ENCODE measurements at regions not wholly inside any gene's neighbourhood (a gene's known extent, or its start where the extent isn't known, plus 50 kb on each side); places are given as distances from the start of the nearest gene placed in this dataset.
"Not testable (repeated sequence)": the region's sequence is repeated elsewhere in the genome, so short reads cannot be mapped to it uniquely, and the experiment has no call there.

DNA sequence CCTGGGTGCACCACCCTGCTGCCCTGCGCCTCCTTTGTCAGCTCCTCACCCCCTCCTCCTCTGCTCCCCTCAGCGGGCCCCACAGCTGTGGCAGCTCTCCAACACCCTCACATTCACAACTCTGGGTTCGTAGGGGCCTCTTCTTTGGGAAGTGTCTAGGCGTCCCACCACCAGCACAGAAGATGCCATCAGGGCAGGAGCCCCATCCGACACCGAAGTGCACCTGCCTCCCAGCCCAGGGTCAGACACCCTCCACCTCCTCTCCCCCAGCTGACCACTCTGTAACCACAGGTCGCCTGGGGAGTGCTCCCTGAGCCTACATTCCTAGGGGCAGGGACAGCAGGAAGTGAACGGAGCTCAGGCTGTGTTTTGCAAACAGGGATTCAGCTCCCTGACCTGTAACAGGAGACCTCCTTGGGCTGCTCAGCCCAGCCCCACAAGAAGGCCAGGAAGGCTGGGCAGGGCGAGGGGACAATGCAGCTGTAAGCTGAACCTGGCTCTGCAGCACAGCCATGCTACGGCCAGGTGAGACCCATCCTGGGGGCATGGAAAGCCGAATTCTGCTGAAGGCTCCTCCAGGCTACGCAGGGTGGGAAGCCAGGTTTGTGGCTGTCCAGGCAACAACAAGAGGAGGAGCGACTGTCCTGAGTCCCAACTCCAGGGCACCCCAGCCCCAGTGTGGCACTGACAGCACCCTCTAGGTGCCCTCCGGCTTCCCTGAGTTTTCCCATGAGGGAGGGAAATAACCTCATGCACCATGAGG, 269.0 kb downstream of the GOLGA6L6 start:
- Histone ChIP-seq H4K8ac (ENCODE audit: low read depth, low read length) (no peak overlapping the region), H3K79me1 (ENCODE audit: low read length) (no peaks in the 10 kb centered on the region), H4K5ac (ENCODE audit: low read length) (no peak overlapping the region), H3K4me2 (ENCODE audit: low read length) (no peak overlapping the region), H3K36me3 (ENCODE audit: control insufficient read depth, insufficient read depth, low read length) (no peaks in the 10 kb centered on the region), H3K79me2 (ENCODE audit: control insufficient read depth, insufficient read depth, low read length) (no peaks in the 10 kb centered on the region), H2BK120ac (ENCODE audit: low read depth, low read length) (no peak overlapping the region), H3K18ac (ENCODE audit: low read length) (no peak overlapping the region), H2BK5ac (ENCODE audit: low read length) (no peak overlapping the region), H3K56ac (ENCODE audit: low read length) (no peak overlapping the region), H3K4me1 (ENCODE audit: control insufficient read depth, low read depth, low read length) (no peaks in the 10 kb centered on the region), H3K9ac (ENCODE audit: low read length) (no peak overlapping the region), H3K27ac (ENCODE audit: low read depth, low read length) (no peak overlapping the region), H3K4ac (ENCODE audit: low read depth, low read length) (no peak overlapping the region), H2AK5ac (ENCODE audit: low read length) (no peak overlapping the region), H3K23ac (ENCODE audit: low read length) (no peak overlapping the region), H3K4me3 (ENCODE audit: low read length) (no peak overlapping the region), H3K27me3 (ENCODE audit: insufficient read depth, low read length, poor library complexity) (no peaks in the 10 kb centered on the region), H2BK15ac (replicated peaks; ENCODE audit: low read depth) (no peak overlapping the region)
- WGBS (ENCODE audit: extremely low coverage, insufficient coverage, low lambda C conversion rate), result no CpG with 5 or more reads among the region's 14 CpGs
- DNase-seq, result peak; percentile 51

DNA sequence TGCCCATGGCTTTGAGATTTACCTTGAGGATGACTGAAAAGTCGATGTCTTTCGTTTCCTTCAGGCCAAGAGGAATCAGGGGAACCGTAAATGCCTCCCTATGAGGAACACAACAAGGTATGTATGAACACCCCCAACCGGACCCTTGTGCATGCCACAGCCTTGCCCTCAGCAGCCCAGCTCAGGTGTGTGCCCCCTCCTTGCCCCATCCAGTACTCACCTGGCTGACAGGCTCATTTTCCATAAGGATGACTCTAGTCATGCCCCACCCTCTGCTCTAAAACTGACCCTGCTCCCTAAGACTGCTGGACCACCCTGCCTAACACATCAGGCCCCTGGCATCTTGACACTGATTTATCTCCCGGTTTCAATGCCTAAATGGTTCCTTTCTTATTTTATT, 270.0 kb downstream of the GOLGA6L6 start:
- Histone ChIP-seq H3K9ac (ENCODE audit: low read length) (no peak overlapping the region), H3K79me2 (ENCODE audit: control insufficient read depth, insufficient read depth, low read length) (no peaks in the 10 kb centered on the region), H3K4me2 (ENCODE audit: low read length) (no peak overlapping the region), H3K27me3 (ENCODE audit: insufficient read depth, low read length, poor library complexity) (no peaks in the 10 kb centered on the region), H2BK120ac (ENCODE audit: low read depth, low read length) (no peak overlapping the region), H3K23ac (ENCODE audit: low read length) (no peak overlapping the region), H4K5ac (ENCODE audit: low read length) (no peak overlapping the region), H3K27ac (ENCODE audit: low read depth, low read length) (no peak overlapping the region), H4K8ac (ENCODE audit: low read depth, low read length) (no peak overlapping the region), H3K56ac (ENCODE audit: low read length) (no peak overlapping the region), H3K36me3 (ENCODE audit: control insufficient read depth, insufficient read depth, low read length) (no peaks in the 10 kb centered on the region), H2BK15ac (replicated peaks; ENCODE audit: low read depth) (no peak overlapping the region), H3K79me1 (ENCODE audit: low read length) (no peaks in the 10 kb centered on the region), H3K4ac (ENCODE audit: low read depth, low read length) (no peak overlapping the region), H3K18ac (ENCODE audit: low read length) (no peak overlapping the region), H2BK5ac (ENCODE audit: low read length) (no peak overlapping the region), H3K4me1 (ENCODE audit: control insufficient read depth, low read depth, low read length) (no peaks in the 10 kb centered on the region), H2AK5ac (ENCODE audit: low read length) (no peak overlapping the region), H3K4me3 (ENCODE audit: low read length) (no peak overlapping the region)
- WGBS (ENCODE audit: extremely low coverage, insufficient coverage, low lambda C conversion rate), result no CpG with 5 or more reads among the region's 5 CpGs
- DNase-seq, result no peak

DNA sequence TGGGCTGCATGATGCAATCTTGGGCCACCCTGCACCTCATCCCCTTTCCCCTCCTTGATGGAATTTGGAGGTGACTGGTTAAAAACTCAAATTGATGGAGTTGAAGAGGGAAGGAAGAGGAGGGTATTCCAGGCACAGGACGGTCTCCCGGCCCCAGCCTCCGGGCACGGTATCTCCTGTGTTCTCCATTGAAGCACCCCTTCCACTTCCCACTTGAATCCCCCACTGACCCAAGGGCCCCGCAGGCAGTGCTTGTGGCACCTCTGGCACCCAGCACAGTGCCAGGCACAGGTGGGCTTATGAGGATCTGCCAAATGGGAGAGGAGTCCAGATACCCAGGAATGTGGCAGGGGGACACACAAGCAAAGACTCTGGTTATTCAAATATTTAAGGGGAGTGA, 271.6 kb downstream of the GOLGA6L6 start:
- H2BK15ac ChIP-seq (replicated peaks; ENCODE audit: low read depth); H4K8ac ChIP-seq (ENCODE audit: low read depth, low read length); H4K5ac ChIP-seq (ENCODE audit: low read length); H3K23ac ChIP-seq (ENCODE audit: low read length); H2BK120ac ChIP-seq (ENCODE audit: low read depth, low read length); H3K9ac ChIP-seq (ENCODE audit: low read length); H3K36me3 ChIP-seq (ENCODE audit: control insufficient read depth, insufficient read depth, low read length); H3K4me2 ChIP-seq (ENCODE audit: low read length); H2BK5ac ChIP-seq (ENCODE audit: low read length); H3K4me3 ChIP-seq (ENCODE audit: low read length); H3K18ac ChIP-seq (ENCODE audit: low read length); H3K56ac ChIP-seq (ENCODE audit: low read length); H3K4me1 ChIP-seq (ENCODE audit: control insufficient read depth, low read depth, low read length); H2AK5ac ChIP-seq (ENCODE audit: low read length); H3K79me1 ChIP-seq (ENCODE audit: low read length); H3K79me2 ChIP-seq (ENCODE audit: control insufficient read depth, insufficient read depth, low read length); H3K4ac ChIP-seq (ENCODE audit: low read depth, low read length); H3K27ac ChIP-seq (ENCODE audit: low read depth, low read length); DNase-seq; H3K27me3 ChIP-seq (ENCODE audit: insufficient read depth, low read length, poor library complexity): not testable (repeated sequence)
- no CpG with 5 or more reads among the region's 5 CpGs for WGBS (ENCODE audit: extremely low coverage, insufficient coverage, low lambda C conversion rate)

DNA sequence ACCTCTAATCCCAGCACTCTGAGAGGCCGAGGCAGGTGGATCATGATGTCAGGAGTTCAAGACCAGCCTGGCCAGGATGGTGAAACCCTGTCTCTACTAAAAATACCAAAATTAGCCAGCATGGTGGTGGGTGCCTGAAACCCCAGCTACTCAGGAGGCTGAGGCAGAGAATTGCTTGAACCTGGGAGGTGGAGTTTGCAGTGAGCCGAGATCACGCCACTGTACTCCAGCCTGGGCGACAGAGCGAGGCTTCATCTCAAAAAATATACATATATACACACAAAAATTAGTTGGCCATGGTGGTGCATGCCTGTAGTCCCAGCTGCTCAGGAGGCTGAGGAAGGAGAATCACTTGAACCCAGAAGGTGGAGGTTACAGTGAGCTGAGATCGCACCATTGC, 273.6 kb downstream of the GOLGA6L6 start:
- H3K4ac ChIP-seq (ENCODE audit: low read depth, low read length); H4K5ac ChIP-seq (ENCODE audit: low read length); H3K4me1 ChIP-seq (ENCODE audit: control insufficient read depth, low read depth, low read length); H3K56ac ChIP-seq (ENCODE audit: low read length); H2BK15ac ChIP-seq (replicated peaks; ENCODE audit: low read depth); H3K79me2 ChIP-seq (ENCODE audit: control insufficient read depth, insufficient read depth, low read length); H3K27me3 ChIP-seq (ENCODE audit: insufficient read depth, low read length, poor library complexity); H3K27ac ChIP-seq (ENCODE audit: low read depth, low read length); H3K4me2 ChIP-seq (ENCODE audit: low read length); H3K18ac ChIP-seq (ENCODE audit: low read length); DNase-seq; H3K36me3 ChIP-seq (ENCODE audit: control insufficient read depth, insufficient read depth, low read length); H4K8ac ChIP-seq (ENCODE audit: low read depth, low read length); H3K9ac ChIP-seq (ENCODE audit: low read length); H3K79me1 ChIP-seq (ENCODE audit: low read length); H2AK5ac ChIP-seq (ENCODE audit: low read length); H3K23ac ChIP-seq (ENCODE audit: low read length); H2BK5ac ChIP-seq (ENCODE audit: low read length); H2BK120ac ChIP-seq (ENCODE audit: low read depth, low read length); H3K4me3 ChIP-seq (ENCODE audit: low read length): not testable (repeated sequence)
- WGBS (ENCODE audit: extremely low coverage, insufficient coverage, low lambda C conversion rate), result no CpG with 5 or more reads among the region's 6 CpGs

DNA sequence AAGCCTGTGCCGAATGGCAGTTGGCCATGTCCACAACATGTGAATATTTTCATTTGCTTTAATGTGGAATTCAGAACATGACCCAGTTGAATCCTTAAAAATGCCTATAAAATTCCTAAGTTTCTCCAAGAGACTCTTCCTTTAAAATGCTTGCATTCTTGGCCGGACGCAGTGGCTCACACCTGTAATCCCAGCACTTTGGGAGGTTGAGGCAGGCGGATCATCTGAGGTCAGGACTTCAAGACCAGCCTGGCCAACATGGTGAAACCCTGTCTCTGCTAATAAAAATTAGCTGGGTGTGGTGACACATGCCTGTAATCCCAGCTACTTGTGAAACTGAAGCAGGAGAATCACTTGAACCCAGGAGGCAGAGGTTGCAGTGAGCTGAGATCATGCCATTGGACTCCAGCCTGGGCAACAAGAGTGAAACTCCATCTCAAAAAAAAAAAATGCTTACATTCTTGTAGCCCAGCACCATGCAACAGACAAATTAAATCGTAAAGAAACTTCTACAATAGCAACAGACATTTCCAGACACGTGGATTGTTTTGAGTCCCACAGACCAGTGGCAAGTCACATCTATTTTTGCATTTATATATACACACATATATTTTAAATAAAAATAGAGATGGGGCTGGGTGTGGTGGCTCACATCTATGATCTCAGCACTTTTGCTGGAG, 274.4 kb downstream of the GOLGA6L6 start:
- not testable (repeated sequence) for H3K4ac ChIP-seq (ENCODE audit: low read depth, low read length); H2AK5ac ChIP-seq (ENCODE audit: low read length); H4K8ac ChIP-seq (ENCODE audit: low read depth, low read length); H3K4me3 ChIP-seq (ENCODE audit: low read length); H3K4me2 ChIP-seq (ENCODE audit: low read length); H3K23ac ChIP-seq (ENCODE audit: low read length); DNase-seq; H3K36me3 ChIP-seq (ENCODE audit: control insufficient read depth, insufficient read depth, low read length); H3K18ac ChIP-seq (ENCODE audit: low read length); H3K56ac ChIP-seq (ENCODE audit: low read length); H3K79me1 ChIP-seq (ENCODE audit: low read length); H2BK120ac ChIP-seq (ENCODE audit: low read depth, low read length); H4K5ac ChIP-seq (ENCODE audit: low read length); H3K27me3 ChIP-seq (ENCODE audit: insufficient read depth, low read length, poor library complexity); H3K27ac ChIP-seq (ENCODE audit: low read depth, low read length); H3K9ac ChIP-seq (ENCODE audit: low read length); H2BK15ac ChIP-seq (replicated peaks; ENCODE audit: low read depth); H2BK5ac ChIP-seq (ENCODE audit: low read length); H3K79me2 ChIP-seq (ENCODE audit: control insufficient read depth, insufficient read depth, low read length); H3K4me1 ChIP-seq (ENCODE audit: control insufficient read depth, low read depth, low read length)
- WGBS (ENCODE audit: extremely low coverage, insufficient coverage, low lambda C conversion rate), result no CpG with 5 or more reads among the region's 6 CpGs

Data from mesendoderm (in vitro differentiated cells).